ENCODE measurements at regions not wholly inside any gene's neighbourhood (a gene's known extent, or its start where the extent isn't known, plus 50 kb on each side); places are given as distances from the start of the nearest gene placed in this dataset.
"Not testable (repeated sequence)": the region's sequence is repeated elsewhere in the genome, so short reads cannot be mapped to it uniquely, and the experiment has no call there.

DNA sequence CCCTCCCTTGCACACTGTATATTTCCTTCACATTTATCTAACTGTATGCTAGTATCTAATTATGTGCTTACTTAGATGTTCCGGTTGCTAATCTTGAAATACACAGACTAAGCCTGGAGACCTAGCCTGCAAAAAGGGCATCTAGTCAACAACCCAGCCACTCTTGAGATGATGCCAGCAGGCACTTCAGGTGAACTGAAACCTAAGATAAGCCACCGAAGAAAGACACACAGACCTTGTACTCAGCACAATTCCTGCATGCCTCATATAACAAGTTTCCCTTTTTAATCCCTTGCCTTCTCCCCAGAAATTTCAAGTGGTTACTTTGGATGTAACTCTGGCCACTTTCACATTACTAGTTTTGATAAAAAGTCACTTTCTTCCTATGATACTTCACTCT, 2506.6 kb downstream of the ARAP2 start:
- Histone ChIP-seq H3K27ac (ENCODE audit: low read depth in 2 of 2, low read length in 2 of 2) (no peak overlapping the region), H3K36me3 (ENCODE audit: control insufficient read depth in 2 of 3, insufficient read depth in 3 of 3, low read length in 3 of 3) (no peaks in the 10 kb centered on the region), H3K27me3 (ENCODE audit: control insufficient read depth, insufficient read depth, low read length) (no peaks in the 10 kb centered on the region), H3K9ac (ENCODE audit: low read length in 3 of 3) (no peak overlapping the region), H3K9me3 (ENCODE audit: control insufficient read depth in 2 of 3, insufficient read depth in 1 of 3, low read length in 3 of 3) (no peaks in the 10 kb centered on the region), H3K4me3 (ENCODE audit: low read length in 3 of 3) (no peak overlapping the region), H3K4me1 (ENCODE audit: control insufficient read depth in 2 of 3, insufficient read depth in 2 of 3, low read depth in 1 of 3, low read length in 3 of 3) (no peaks in the 10 kb centered on the region)
- no peak for TF ChIP-seq CTCF (IDR thresholded peaks at IDR 0.05; ENCODE audit: borderline replicate concordance, extremely low read depth, insufficient read depth)
- FAIRE-seq (no peak), DNase-seq (no peak)
- intact Hi-C loops (cut with DNase I), result no loop called here

GRCh38 chr4:33739884-33740632, 2504.3 kb downstream of the ARAP2 start:
- intact Hi-C loops (cut with DNase I), result no loop called here
- no peak for FAIRE-seq
- Histone ChIP-seq H3K27me3 (ENCODE audit: control insufficient read depth, insufficient read depth, low read length) (no peaks in the 10 kb centered on the region), H3K27ac (ENCODE audit: low read depth in 2 of 2, low read length in 2 of 2) (no peak overlapping the region), H3K36me3 (ENCODE audit: control insufficient read depth in 2 of 3, insufficient read depth in 3 of 3, low read length in 3 of 3) (no peaks in the 10 kb centered on the region), H3K9me3 (ENCODE audit: control insufficient read depth in 2 of 3, insufficient read depth in 1 of 3, low read length in 3 of 3) (no peaks in the 10 kb centered on the region), H3K4me1 (ENCODE audit: control insufficient read depth in 2 of 3, insufficient read depth in 2 of 3, low read depth in 1 of 3, low read length in 3 of 3) (no peaks in the 10 kb centered on the region), H3K9ac (ENCODE audit: low read length in 3 of 3) (no peak overlapping the region), H3K4me3 (ENCODE audit: low read length in 3 of 3) (no peak overlapping the region)
- TF ChIP-seq CTCF (IDR thresholded peaks at IDR 0.05; ENCODE audit: borderline replicate concordance, extremely low read depth, insufficient read depth), result no peak
- no peak for DNase-seq

DNA sequence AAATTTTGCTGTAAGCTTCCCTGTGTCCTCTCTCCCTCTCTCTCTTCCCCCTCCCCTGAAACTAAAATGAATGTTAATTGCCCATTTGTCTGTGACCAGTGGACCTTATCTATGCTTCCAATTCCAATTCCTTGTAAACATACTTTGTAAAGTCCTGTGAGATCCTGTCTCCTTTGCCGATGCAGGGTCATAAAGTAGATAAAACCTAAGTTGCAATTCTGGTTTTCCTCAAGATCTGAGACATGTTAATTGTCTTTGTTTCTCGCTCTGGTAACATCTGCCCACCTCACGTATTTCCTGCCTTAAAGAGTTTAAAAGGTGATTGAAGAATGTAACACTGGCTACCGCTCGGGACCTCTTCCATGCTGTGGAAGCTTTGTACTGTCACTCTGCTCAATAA, 2503.4 kb downstream of the ARAP2 start:
- peak in 2 of 5 donors; percentile 9 to 19 for DNase-seq
- H3K36me3 ChIP-seq (ENCODE audit: control insufficient read depth in 2 of 3, insufficient read depth in 3 of 3, low read length in 3 of 3); H3K4me1 ChIP-seq (ENCODE audit: control insufficient read depth in 2 of 3, insufficient read depth in 2 of 3, low read depth in 1 of 3, low read length in 3 of 3); H3K4me3 ChIP-seq (ENCODE audit: low read length in 3 of 3); H3K9me3 ChIP-seq (ENCODE audit: control insufficient read depth in 2 of 3, insufficient read depth in 1 of 3, low read length in 3 of 3); intact Hi-C loops (cut with DNase I); H3K27ac ChIP-seq (ENCODE audit: low read depth in 2 of 2, low read length in 2 of 2); FAIRE-seq; H3K9ac ChIP-seq (ENCODE audit: low read length in 3 of 3); H3K27me3 ChIP-seq (ENCODE audit: control insufficient read depth, insufficient read depth, low read length): not testable (repeated sequence)

DNA sequence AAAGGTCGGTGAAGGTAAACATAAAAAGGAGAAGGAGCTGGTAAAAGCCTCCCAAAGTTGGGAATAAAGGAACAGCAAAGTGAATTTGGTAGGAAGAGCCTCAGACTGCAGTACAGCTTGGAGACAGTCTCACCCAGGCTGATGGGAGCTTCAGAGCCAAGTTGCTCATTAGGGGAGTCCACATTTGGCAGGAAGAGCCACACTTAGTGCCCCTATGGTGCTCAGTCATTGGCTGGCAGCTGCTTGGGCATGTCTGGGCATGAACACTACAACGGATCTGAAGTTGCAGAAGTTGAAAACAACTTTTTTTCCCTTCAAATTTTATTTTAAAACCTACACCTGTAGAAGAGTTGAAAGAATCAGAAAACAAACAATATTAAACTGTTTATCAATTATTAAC, 2497.3 kb downstream of the ARAP2 start:
- no peak for FAIRE-seq
- no peaks in the 10 kb centered on the region for H3K9me3 ChIP-seq (ENCODE audit: control insufficient read depth in 2 of 3, insufficient read depth in 1 of 3, low read length in 3 of 3)

More for the DNA sequence above, 2497.3 kb downstream of the ARAP2 start:
- no peaks in the 10 kb centered on the region for H3K27me3 ChIP-seq (ENCODE audit: control insufficient read depth, insufficient read depth, low read length)
- no peaks in the 10 kb centered on the region for H3K4me1 ChIP-seq (ENCODE audit: control insufficient read depth in 2 of 3, insufficient read depth in 2 of 3, low read depth in 1 of 3, low read length in 3 of 3)
- no peak overlapping the region for H3K4me3 ChIP-seq (ENCODE audit: low read length in 3 of 3)
- no peak for TF ChIP-seq CTCF (IDR thresholded peaks at IDR 0.05; ENCODE audit: borderline replicate concordance, extremely low read depth, insufficient read depth)
- intact Hi-C loops (cut with DNase I), result no loop called here
- no peaks in the 10 kb centered on the region for H3K36me3 ChIP-seq (ENCODE audit: control insufficient read depth in 2 of 3, insufficient read depth in 3 of 3, low read length in 3 of 3)
- H3K27ac ChIP-seq (ENCODE audit: low read depth in 2 of 2, low read length in 2 of 2), result no peak overlapping the region
- DNase-seq, result no peak
- H3K9ac ChIP-seq (ENCODE audit: low read length in 3 of 3), result no peak overlapping the region

All from kidney (tissue), 13 donors.